NK-92 (cell line): ENCODE measurements at regions not wholly inside any gene's neighbourhood (a gene's known extent, or its start where the extent isn't known, plus 50 kb on each side); places are given as distances from the start of the nearest gene placed in this dataset.

ENCODE experiments used
- DNase-seq: peaks from one replicate; lab custom pipeline; 2025; ENCODE audit not compliant: unreplicated experiment; lab: John Stamatoyannopoulos, UW

DNA sequence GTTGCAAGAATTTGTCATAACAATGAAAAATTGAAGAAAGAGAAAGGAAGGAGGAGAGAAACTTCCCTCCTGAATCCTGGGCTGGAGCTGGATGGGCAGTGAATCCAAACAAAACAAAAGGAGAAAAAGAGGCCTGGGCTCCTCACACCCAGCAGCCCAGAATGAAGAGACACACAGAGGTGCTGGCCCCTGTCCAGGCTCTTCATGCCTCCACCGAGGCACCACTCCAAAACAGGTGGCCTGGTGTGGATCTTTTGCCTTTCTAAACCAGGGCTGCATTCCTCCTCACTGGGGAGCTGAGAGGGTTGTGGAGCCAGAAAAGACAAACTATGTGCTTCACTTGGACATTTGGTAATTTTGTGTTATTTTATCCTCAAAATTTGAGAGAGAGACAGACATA is 76.0 kb downstream of the FAM124B start:
- DNase-seq = no peak

DNA sequence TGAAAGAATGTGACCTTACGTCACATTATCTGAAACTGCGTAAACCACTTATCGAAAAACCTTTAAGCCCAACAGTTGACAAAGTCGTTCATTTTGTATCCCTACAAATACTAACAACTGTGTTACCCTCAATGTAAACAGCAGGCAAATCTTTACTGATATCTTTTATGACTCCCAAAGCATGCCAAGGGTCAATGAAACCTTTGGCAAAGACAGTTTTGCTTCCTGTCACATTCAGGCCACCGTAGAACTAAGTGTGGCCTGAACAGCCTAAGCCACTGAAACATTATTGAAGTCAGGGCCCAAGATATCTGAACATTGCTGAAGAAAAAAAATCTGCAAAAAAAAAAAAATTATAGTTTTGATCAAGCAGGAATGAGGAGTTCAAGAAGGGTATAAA is 77.3 kb downstream of the FAM124B start:
- no peak for DNase-seq

GRCh38 chr2:224320660-224321059 is 81.2 kb downstream of the FAM124B start:
- no peak for DNase-seq

GRCh38 chr2:224319750-224320149 is 82.2 kb downstream of the FAM124B start:
- no peak for DNase-seq

GRCh38 chr2:224312741-224313140 is 89.2 kb downstream of the FAM124B start:
- no peak for DNase-seq

GRCh38 chr2:224310943-224311625 is 90.8 kb downstream of the FAM124B start:
- DNase-seq = no peak

- DNase-seq = no peak
Measured at GRCh38 chr2:224309176-224309575, 92.7 kb downstream of the FAM124B start.

GRCh38 chr2:224308272-224308911 is 93.5 kb downstream of the FAM124B start:
- DNase-seq = no peak

DNA sequence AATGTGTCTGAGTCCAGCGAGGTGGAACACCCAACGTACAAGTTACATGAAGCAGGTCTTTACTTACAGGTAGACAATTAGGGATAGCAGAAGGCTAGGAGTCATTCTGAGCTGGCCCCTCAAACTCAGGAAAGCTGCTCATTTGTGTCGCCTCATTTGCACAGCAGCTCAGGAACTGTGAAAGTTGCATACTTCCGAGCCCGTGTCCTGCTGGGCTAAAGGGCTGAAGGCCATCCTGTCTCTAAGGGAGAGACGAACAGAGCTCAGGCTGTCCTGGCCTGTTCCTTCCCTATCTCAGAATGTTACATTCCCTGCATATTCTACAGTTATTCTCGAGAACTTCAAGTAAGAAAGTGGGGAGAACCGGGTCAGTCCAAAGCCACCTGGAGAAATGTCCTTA is 99.0 kb downstream of the FAM124B start:
- no peak for DNase-seq

DNA sequence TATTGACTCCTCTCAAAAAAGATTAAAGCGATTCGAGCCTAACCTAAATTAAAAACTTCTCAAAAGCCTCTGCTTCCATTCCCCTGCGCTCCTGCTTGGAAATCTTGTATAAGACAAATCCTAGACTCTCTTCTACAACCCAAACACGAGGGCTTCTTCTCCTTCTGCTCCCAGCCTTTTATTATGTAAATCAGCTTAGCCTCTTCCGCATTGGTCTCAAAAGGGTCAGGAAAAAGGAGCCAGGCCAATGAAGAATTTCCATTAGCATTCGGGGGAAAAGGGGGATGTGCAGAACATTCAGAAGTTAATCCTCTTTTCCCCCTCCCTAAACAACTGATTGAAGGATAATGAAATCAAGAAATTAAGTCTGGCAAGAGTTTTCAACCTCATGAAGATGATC is 107.9 kb downstream of the FAM124B start:
- no peak for DNase-seq

GRCh38 chr2:224287531-224287930 is 114.4 kb downstream of the FAM124B start:
- DNase-seq = no peak

DNA sequence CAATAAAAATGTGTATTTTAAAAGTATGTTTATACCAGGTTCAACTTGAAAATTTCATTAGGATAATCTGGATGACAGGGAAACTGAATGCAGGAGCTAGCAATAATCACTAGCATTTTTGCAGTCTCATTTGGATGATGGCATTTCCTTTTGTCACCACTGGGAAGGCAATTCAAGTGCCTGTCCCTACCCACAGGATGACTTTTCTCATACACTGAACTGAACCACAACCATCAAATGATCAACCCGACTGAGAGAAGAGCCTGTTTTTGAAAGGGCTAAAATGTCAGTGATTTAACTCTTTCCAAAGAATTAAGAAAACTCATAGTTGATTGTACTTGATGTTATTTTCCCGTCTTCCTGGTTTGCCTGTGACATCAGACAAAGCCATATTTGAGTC is 115.0 kb downstream of the FAM124B start:
- DNase-seq = no peak

GRCh38 chr2:224284134-224284946 is 117.6 kb downstream of the FAM124B start:
- DNase-seq = no peak

DNA sequence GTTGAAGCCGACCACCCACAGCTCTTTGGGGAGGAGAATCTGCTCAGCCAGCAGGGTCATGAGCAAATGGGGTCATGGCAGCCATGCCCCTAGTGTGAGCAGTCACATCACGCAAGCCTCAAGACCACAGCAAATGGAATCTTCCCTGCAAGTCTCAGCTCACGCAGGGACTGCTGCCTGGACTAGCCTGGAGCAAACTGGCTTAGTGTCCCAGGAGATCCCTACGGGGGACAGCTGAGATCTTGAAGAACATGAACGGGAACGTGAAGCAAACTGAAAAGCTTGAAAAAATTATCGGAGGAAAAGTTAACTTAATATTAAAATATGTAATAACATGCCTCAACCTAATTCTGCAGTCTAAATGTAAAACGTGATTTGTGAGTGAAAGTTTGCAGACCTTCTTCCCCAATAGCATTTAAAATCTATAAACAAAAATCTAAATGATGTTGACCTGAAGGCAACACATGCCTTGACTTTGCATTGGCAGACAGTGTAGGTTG is 118.4 kb downstream of the FAM124B start:
- no peak for DNase-seq

GRCh38 chr2:224281374-224281773 is 120.5 kb downstream of the FAM124B start:
- DNase-seq = no peak

DNA sequence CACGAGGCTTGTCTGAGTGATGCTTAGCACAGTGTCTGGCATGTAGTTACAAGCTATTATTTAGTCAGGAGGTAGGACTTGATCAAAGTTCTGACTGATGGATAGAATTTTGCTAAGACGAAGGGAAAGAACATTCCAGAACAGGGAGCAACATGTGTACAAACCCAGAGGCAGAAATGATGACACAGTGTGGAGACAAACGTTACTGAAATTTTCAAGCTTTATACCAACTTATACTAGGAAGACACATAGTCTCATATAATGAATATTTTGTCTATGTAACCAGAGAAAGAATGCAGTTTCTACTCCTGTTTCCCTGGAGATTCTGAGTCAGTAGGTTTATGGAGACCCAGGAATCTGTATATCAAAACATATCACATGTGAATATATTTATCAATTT is 123.4 kb downstream of the FAM124B start:
- DNase-seq = no peak

- no peak for DNase-seq
Measured at GRCh38 chr2:224276251-224276650, 125.7 kb downstream of the FAM124B start.

DNA sequence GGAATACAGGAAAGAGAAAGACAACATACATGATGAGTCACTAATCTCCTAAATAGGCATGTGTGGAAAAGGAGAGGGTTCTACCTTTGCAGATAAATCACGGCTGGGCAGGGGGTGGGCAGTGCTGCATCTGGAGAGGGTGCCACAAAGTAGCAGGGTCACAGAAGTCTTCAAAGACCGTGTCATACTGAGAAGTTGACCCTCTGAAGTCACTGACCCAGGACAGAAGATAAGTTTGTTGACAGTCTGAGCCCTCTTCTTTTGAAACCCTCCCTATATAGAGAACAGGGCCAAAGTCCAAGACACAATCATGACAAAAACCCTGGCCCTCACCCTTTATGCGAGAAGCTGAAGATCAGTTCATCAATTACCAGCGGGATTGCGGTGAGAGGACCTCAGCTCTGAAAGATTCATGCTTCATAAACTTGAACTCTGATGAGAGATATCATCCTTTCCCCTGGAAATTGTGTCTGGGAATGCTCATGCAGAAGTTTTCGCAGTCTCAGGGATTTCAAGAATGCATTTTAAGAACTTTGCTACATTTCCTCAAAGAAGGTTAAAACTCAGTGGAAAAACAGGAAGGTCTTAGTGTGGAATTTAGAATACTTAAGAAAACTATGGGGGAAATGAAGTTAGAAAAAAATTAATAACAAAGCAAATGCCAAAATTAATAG is 129.5 kb downstream of the FAM124B start:
- no peak for DNase-seq

- DNase-seq = no peak
Measured at GRCh38 chr2:224271617-224272236, 130.2 kb downstream of the FAM124B start.

- DNase-seq = no peak
Measured at GRCh38 chr2:224268441-224268840, 133.5 kb downstream of the FAM124B start.

DNA sequence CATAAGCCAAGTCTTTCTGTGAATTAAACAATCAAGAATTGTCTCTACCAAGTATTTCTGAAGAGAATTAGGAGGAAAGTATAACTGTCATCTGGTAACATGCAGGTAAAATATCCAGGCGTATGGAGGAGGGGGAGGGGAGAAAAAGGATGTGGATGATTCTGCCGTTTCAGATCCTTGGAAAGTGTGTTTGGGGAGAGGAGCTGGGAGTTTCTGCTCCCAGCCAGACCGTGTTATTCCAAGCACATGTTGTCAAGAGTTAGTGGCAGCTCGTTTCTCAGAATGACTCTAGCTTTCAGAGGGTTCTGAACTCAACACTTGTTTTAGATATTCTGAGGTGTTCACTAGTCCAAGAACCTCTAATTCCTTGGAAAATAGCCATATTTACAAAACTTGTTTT is 137.6 kb downstream of the FAM124B start:
- DNase-seq = no peak
